Stimulated activated naive CD8-positive, alpha-beta T cell treated with anti-CD3 and anti-CD28 coated beads, Interleukin-15, amount 100 ng/mL, for 72 hours (primary cell): ENCODE measurements at regions not wholly inside any gene's neighbourhood (a gene's known extent, or its start where the extent isn't known, plus 50 kb on each side); places are given as distances from the start of the nearest gene placed in this dataset.

ENCODE experiments used
- ATAC-seq: fragments of 150-1000 bp; cut with Tn5 transposase; 2 replicates; pipeline ENCODE4 v1.10.0; 2021; ENCODE audit warnings: mild to moderate bottlenecking, moderate library complexity
- DNase-seq, 2 donors: peaks; one replicate each; pipeline ENCODE4 v3.0.0; 2021 to 2022
- H3K27ac Mint-ChIP-seq, 2 donors: one replicate each; pipeline ENCODE4 v1.8.0; 2022; ENCODE audit warnings: mild to moderate bottlenecking in 2 of 2, mixed read lengths in 2 of 2, moderate library complexity in 2 of 2
- H3K27me3 Mint-ChIP-seq: one replicate; pipeline ENCODE4 v1.8.0; 2022; ENCODE audit warnings: mixed read lengths
- H3K4me1 Mint-ChIP-seq: one replicate; pipeline ENCODE4 v1.8.0; 2022; ENCODE audit warnings: mild to moderate bottlenecking, mixed read lengths
- H3K4me3 Mint-ChIP-seq, 2 donors: one replicate each; pipeline ENCODE4 v1.8.0; 2022; ENCODE audit warnings: mild to moderate bottlenecking in 2 of 2, mixed read lengths in 2 of 2, moderate library complexity in 1 of 2
- H3K9me3 Mint-ChIP-seq, 2 donors: one replicate each; pipeline ENCODE4 v1.8.0; 2022; ENCODE audit warnings: mixed read lengths in 2 of 2

DNA sequence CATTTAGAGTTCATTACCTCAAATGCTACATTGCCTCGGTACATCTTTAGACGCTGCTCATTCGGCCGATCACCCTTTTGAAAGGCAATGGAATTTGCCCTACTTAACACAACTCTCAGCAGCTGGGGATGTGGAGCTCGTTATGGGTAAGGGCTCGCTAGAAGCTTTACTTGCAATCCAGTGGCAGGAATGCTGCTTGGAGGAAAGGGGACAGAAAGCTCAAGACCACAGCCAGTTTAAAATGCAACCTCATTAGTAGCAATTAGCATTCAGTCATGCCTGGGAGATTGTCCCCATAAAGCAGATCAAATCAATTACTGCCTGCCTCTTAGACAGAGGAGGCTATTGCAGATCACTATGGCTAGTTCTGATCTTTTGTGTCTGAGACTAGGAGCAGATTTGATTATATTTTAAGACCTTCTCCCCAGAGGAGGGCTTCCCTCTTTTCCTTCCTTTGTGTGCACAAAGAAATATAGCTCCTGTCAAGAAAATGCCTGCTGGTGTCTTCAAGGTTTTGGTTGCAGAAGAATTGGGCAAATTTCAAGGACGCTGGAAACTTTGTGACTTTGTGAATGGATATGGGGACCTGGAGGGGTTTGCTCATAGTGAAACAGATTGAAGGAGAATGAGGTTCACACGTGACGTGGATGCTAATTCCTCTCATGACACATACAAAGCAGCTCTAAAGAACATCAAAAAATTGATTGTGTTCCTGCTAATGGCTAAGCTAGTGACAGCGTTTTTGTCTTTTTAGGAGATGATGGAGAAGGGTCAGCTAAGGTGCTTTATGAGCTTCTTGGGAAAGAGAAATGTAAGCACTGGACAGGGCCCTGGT lies 237.5 kb upstream of the GLRA2 start:
- Mint-ChIP-seq H3K9me3 (peaks cover 0 to 9% of the 10 kb centered on the region in 2 donors), H3K27ac (no peak overlapping the region), H3K27me3 (no peaks in the 10 kb centered on the region), H3K4me3 (no peak overlapping the region), H3K4me1 (no peaks in the 10 kb centered on the region)
- DNase-seq (no peak), ATAC-seq (no peak)

DNA sequence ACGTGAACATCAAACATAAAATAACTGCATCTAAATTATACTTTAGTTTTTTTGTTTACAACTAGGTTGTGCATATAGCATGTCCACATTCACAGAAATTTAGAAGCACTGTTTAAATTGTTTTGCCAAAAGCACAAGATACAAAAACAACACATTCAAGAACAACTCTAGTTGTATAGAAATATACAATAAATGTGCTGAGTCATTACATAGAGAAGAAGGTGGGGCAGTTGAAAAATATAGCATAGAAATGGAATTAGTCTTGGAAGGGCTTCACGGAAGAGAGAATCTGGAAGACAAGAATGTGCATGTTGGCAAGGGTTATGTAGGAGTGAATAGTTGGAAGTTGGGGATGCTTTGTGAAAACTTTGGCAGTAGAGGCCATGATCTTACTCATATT lies 239.0 kb upstream of the GLRA2 start:
- Mint-ChIP-seq H3K27me3 (no peaks in the 10 kb centered on the region), H3K4me1 (no peaks in the 10 kb centered on the region), H3K9me3 (peaks cover 0 to 9% of the 10 kb centered on the region in 2 donors), H3K27ac (no peak overlapping the region), H3K4me3 (no peak overlapping the region)
- ATAC-seq = no peak
- no peak for DNase-seq

DNA sequence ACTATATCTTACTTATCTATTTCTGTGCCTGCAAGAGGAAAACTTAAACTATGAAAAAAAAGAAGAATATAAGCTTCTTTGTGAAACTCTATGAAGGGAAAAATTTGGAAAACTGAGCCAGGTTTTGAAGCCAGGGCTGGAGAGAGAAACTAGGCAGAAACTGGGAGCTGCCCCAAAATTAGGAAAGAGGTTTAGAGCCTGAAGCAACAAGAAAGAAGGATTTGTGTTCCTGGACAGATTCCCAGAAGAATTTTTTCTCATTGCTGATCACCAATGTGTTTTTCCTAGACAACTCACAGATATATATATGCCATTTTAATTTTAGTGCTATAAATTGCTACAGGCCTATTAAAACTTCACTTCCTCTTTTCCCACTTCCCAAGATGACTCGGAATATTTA lies 245.0 kb upstream of the GEMIN8 start:
- no peak overlapping the region for H3K4me3 Mint-ChIP-seq
- DNase-seq = no peak
- ATAC-seq = no peak
- H3K27me3 Mint-ChIP-seq = no peaks in the 10 kb centered on the region
- no peak overlapping the region for H3K27ac Mint-ChIP-seq
- no peaks in the 10 kb centered on the region for H3K4me1 Mint-ChIP-seq
- no peaks in the 10 kb centered on the region for H3K9me3 Mint-ChIP-seq

DNA sequence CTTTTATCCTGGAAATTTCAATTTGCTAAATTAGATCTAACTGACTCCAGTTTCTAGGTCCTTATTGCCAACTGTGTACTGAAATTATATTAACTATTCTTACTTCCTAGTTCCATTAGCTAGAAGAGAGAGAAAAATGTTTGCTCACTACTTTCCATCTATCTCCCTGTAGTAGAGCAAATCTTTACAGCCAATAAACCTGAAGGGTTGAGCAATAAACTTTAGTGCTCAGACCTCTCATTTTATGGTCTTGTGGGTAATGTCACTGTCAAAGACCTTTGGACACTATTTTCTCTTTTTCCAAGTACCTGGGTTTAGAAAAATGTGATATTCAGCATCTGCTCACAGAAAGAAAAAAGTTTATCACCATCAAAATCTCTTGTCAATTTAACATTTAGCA lies 237.5 kb upstream of the GEMIN8 start:
- DNase-seq (no peak), ATAC-seq (no peak)
- no peak overlapping the region for H3K27ac Mint-ChIP-seq
- no peaks in the 10 kb centered on the region for H3K27me3 Mint-ChIP-seq
- no peak overlapping the region for H3K4me3 Mint-ChIP-seq
- no peaks in the 10 kb centered on the region for H3K4me1 Mint-ChIP-seq
- peaks cover 0 to 7% of the 10 kb centered on the region in 2 donors for H3K9me3 Mint-ChIP-seq

DNA sequence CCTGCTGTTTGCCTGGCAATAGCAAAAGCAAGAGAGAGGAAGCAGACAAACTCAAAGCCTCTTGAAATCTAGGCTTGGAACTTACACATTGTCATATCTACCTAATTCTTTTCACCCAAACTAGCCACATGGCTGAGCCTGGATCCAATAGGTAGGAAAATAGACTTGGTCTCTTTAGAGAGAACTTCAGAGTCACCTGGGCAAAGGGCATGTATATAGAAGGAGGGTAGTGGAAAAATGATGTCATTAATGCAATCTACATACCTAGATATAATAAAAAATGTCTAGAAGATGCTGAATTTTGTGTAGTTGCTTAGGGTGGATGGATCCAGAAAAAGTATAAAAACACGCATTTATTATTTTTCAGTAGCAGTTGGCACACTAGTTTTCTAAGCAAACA lies 237.0 kb upstream of the GEMIN8 start:
- Mint-ChIP-seq H3K27ac (no peak overlapping the region), H3K27me3 (no peaks in the 10 kb centered on the region), H3K9me3 (peaks cover 0 to 7% of the 10 kb centered on the region in 2 donors), H3K4me3 (no peak overlapping the region), H3K4me1 (no peaks in the 10 kb centered on the region)
- DNase-seq (no peak), ATAC-seq (no peak)

DNA sequence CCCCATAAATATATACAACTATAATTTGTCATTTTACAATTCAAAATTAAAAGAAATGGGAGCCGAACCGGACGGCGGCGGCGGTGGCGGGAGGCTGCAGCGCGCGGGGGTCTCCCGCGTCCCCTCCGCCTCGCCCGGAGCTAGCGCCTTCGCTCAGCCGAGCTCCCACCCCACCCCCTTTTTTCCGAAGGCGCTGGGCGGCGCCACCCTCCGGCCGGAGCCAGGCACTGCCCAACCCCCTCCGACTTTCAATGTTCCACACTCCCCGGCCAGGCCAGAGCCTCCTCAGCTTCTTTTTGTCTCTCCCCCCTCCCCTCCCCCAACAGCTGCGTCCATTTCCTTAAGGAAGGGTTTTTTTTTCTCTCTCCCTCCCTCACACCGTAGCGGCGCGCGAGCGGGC lies 214.1 kb upstream of the GEMIN8 start:
- Mint-ChIP-seq H3K4me1 (no peaks in the 10 kb centered on the region), H3K27me3 (no peaks in the 10 kb centered on the region), H3K9me3 (no peaks in the 10 kb centered on the region), H3K4me3 (no peak overlapping the region), H3K27ac (no peak overlapping the region)
- no peak for ATAC-seq
- no peak for DNase-seq

DNA sequence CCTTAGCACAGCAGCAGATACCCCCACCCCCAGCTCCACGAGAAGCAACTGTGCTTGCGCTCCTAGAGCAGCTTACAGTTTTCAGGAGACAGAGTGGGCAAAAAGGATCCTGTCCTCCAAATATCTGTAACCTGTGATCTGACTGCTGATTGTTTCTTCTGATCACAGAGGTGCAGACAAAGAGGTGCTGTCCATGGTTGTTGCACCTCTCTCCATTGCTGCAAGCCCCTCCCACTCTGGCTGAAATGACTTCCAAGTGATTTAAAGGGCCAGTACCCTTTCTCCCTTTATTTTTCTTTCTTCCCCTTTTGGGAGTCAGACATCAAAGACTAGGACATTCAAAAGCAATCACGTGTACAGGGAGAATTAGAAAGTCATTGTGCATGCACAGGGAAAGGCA lies 205.3 kb upstream of the GEMIN8 start:
- Mint-ChIP-seq H3K9me3 (peaks cover 4 to 7% of the 10 kb centered on the region in 2 donors), H3K4me1 (no peaks in the 10 kb centered on the region), H3K27me3 (no peaks in the 10 kb centered on the region), H3K27ac (no peak overlapping the region), H3K4me3 (no peak overlapping the region)
- no peak for DNase-seq
- no peak for ATAC-seq

DNA sequence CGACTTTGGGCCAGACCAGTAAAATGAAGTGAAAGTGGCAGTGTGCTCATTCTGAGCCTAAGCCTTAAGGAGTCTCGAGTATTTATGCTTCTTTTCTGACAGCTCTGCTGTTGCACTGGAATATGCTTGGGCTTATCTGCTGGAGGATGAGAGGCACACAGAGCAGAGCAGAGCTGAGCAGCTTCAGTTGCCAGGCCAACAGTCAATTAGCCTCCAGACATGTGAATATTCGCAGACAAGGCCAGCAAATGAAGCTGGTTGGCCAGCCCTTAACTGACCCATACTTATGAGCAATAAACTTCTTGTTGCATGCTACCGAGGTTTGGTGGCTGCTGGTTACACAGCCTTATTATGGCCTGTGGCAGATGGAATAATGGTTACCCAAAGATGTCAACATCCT lies 203.0 kb upstream of the GEMIN8 start:
- no peaks in the 10 kb centered on the region for H3K27me3 Mint-ChIP-seq
- H3K4me3 Mint-ChIP-seq = no peak overlapping the region
- H3K27ac Mint-ChIP-seq = no peak overlapping the region
- no peak for ATAC-seq
- no peaks in the 10 kb centered on the region for H3K4me1 Mint-ChIP-seq
- no peak for DNase-seq
- peaks cover 4 to 12% of the 10 kb centered on the region in 2 donors for H3K9me3 Mint-ChIP-seq

DNA sequence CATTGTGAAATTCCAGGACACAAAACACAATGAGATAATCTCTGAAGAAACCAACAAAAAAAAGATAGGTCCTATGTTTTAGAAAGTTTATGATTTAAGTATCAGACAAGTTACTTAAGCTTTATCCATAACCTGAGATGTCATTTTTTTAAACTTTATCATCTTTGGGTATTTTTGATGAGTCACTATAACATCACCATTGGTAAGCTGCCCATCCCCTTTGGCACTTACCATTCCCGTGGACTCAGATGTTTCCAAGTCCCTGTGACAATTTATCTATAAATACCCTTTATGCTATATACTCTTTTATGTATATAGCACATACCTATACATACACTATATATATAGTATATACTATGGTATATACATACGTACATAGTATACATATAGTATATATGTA lies 198.9 kb upstream of the GEMIN8 start:
- Mint-ChIP-seq H3K4me3 (no peak overlapping the region), H3K4me1 (no peaks in the 10 kb centered on the region)

DNA sequence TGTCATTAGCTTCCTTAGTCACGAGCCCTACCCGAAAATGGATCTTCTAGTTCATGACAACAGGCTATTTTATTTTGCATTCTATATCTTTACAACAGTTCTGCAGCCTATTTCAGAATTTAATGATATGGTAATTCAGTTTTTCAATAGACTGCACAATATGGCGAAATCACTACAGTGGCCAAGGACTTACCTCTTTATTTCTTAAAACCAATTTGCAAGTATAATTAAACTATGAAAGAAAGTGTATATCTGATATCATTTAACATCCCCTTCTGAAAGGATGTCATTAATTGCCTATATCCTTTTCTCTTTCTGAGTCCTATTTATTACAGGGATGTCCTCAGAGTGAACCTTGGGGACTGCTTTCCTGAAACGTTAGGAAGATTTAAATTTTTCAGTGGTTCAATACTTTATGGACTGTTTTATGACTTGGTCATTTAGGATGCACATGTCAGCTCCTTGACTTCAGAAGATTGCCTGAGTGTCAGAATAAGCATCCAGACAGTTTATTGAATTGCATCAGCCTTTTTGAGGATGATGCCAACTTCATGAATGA lies 190.8 kb upstream of the GEMIN8 start:
- no peaks in the 10 kb centered on the region for H3K9me3 Mint-ChIP-seq
- no peak overlapping the region for H3K27ac Mint-ChIP-seq
- DNase-seq (no peak), ATAC-seq (no peak)
- no peaks in the 10 kb centered on the region for H3K4me1 Mint-ChIP-seq
- H3K4me3 Mint-ChIP-seq = no peak overlapping the region
- no peaks in the 10 kb centered on the region for H3K27me3 Mint-ChIP-seq

More for the DNA sequence above, 198.9 kb upstream of the GEMIN8 start:
- DNase-seq (no peak), ATAC-seq (no peak)
- peaks cover 0 to 7% of the 10 kb centered on the region in 2 donors for H3K9me3 Mint-ChIP-seq
- no peaks in the 10 kb centered on the region for H3K27me3 Mint-ChIP-seq
- H3K27ac Mint-ChIP-seq = no peak overlapping the region

DNA sequence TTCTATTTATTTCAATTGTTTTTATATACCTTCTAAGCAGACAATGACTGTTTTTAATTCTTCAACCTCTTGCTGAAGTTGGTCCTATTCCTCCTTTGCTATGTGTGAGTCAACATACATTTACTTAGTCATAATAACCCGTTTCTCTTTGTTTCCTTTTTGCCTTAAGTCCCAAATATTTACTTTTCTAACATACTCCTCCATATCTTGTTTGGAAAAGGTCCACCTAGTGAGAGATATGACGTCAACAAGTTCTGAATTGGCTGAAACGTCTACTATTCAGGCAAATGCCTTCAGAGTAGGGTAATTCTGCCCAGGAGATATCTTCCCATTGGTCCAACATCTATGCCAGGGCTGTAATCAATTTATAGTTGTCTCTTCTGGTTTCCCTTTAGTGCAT lies 179.3 kb upstream of the GEMIN8 start:
- Mint-ChIP-seq H3K4me3 (no peak overlapping the region), H3K27ac (no peak overlapping the region), H3K27me3 (no peaks in the 10 kb centered on the region), H3K9me3 (peaks cover 0 to 7% of the 10 kb centered on the region in 2 donors), H3K4me1 (no peaks in the 10 kb centered on the region)
- no peak for DNase-seq
- no peak for ATAC-seq

DNA sequence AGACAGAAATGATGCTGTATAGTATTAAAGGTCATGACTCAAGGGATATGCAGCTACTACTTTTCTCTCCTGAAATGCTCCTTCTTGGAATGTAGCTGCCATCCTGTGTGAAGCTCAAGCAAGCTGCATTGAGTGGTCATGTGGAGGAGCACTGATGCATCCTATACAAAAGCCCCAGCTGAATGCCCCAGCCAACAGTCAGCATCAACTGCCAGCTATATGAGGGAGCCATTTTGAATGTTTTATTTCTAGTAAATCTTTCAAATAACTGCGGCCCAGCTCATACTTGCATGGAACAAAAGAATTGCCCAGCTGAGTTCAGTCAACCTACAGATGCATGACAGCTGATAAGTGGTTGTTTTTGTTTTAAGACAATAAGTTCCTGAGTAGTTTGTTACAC lies 165.0 kb upstream of the GEMIN8 start:
- H3K27ac Mint-ChIP-seq = no peak overlapping the region
- no peak for DNase-seq

DNA sequence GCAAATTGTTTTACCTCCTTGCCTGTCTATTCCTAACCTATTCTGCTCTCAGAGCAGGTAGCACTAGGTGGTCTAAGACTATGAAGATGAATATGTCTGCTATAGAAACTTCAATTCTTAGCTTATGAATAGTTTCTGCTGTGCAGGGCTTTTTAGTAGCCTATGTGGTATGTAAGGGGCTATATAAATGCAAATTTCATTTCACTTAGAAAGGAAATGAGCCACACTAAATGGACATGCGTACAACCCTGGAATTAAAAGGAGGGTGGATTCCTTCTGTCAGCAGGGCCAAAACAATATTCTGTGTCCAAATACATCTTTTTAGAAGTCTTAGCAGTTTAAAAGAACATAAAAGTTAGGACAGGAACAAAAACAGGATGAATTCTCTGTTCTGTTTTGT lies 163.9 kb upstream of the GEMIN8 start:
- H3K9me3 Mint-ChIP-seq = no peaks in the 10 kb centered on the region
- no peak overlapping the region for H3K4me3 Mint-ChIP-seq
- H3K27me3 Mint-ChIP-seq = no peaks in the 10 kb centered on the region
- no peaks in the 10 kb centered on the region for H3K4me1 Mint-ChIP-seq
- ATAC-seq (no peak), DNase-seq (no peak)
- no peak overlapping the region for H3K27ac Mint-ChIP-seq

More for the DNA sequence above, 165.0 kb upstream of the GEMIN8 start:
- Mint-ChIP-seq H3K4me3 (no peak overlapping the region), H3K4me1 (no peaks in the 10 kb centered on the region), H3K9me3 (no peaks in the 10 kb centered on the region), H3K27me3 (no peaks in the 10 kb centered on the region)
- no peak for ATAC-seq

DNA sequence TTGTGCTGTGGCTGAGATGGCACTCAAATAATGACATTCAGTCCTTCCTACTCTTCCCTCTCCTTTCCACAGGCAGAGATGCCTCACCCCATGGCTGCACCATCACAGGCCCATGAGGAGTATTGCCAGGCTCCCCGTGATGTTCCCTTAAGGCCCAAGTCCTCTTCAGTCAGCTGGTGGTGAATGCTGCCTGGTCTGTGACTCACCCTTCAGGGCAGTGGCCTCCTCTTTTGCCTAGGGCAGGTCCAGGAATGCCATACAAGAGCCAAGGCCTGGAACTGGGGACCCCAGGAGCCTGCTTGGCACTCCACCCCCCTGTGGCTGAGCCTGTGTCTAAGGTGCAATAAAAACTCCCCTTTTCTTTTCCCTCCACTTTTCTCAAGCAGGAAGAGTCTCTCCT lies 144.2 kb upstream of the GEMIN8 start:
- ATAC-seq (no peak), DNase-seq (no peak)
- no peaks in the 10 kb centered on the region for H3K27me3 Mint-ChIP-seq
- H3K4me3 Mint-ChIP-seq = no peak overlapping the region
- H3K27ac Mint-ChIP-seq = no peak overlapping the region
- H3K4me1 Mint-ChIP-seq = no peaks in the 10 kb centered on the region
- no peaks in the 10 kb centered on the region for H3K9me3 Mint-ChIP-seq

DNA sequence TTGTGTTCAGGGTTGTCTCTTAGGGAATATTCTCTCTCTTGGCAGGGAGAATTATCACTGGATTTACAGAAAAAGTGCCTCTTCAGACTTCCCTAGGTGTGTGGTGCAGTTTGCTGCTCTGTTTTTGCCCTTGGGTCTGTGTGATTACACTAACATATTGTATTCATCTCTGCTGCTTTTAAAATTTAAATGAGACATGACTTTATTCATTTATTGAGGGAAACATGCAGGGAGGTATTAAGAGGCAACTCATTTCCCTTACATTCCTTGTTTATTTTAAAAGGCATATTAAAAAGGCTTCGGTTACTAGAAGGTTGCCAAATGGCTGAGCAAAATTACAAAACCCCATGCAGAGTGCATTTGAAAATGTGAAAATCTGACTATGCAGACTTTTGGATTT lies 135.1 kb upstream of the GEMIN8 start:
- Mint-ChIP-seq H3K4me3 (no peak overlapping the region), H3K9me3 (no peaks in the 10 kb centered on the region), H3K27ac (no peak overlapping the region), H3K4me1 (no peaks in the 10 kb centered on the region), H3K27me3 (no peaks in the 10 kb centered on the region)
- ATAC-seq = no peak
- no peak for DNase-seq

DNA sequence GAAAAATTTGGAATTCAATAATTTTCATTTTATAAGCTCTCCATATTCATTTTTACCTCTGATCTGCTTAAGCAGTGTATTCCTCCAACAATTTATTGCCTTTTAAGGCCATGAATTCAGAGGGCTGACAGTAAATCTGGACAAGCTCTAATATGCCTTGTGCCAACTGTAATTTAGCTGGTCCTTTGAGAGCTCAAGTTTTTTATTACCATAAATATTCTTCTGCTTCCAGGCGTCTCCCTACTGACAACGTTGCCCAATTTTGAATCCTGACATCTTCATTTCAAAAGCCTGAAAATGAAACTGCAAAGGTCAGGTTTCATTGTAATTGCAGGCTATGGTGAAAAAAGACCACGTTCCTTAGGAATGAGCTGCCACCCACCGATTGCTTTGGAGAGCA lies 95.8 kb upstream of the GEMIN8 start:
- no peak for DNase-seq
- H3K27ac Mint-ChIP-seq = no peak overlapping the region
- no peaks in the 10 kb centered on the region for H3K9me3 Mint-ChIP-seq
- H3K4me1 Mint-ChIP-seq = no peaks in the 10 kb centered on the region
- ATAC-seq = no peak
- H3K27me3 Mint-ChIP-seq = no peaks in the 10 kb centered on the region
- H3K4me3 Mint-ChIP-seq = no peak overlapping the region

DNA sequence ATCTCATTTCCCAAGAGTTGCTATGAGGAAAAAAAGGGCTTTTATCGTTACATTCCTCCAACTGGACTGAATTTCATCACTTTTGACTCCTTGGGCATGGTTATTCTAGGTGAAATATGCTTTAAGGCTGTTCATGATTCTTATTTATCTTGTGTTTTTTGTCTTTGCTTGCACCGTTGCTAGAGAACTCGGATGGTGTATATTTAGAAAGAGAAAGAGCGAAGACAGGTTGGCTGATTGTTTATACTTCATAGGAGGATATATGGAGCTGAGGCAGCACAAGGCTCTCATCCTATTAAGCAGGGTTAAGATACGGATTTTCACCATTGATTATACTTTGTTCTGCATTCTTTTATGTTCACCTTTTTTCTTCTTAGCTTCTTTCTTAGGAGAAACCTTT lies 94.9 kb upstream of the GEMIN8 start:
- Mint-ChIP-seq H3K4me3 (no peak overlapping the region), H3K4me1 (no peaks in the 10 kb centered on the region), H3K27ac (no peak overlapping the region), H3K27me3 (no peaks in the 10 kb centered on the region), H3K9me3 (no peaks in the 10 kb centered on the region)
- no peak for DNase-seq
- ATAC-seq = no peak
